GM19467 (cell line): ENCODE measurements at regions not wholly inside any gene's neighbourhood (a gene's known extent, or its start where the extent isn't known, plus 50 kb on each side); places are given as distances from the start of the nearest gene placed in this dataset.
"Not testable (repeated sequence)": the region's sequence is repeated elsewhere in the genome, so short reads cannot be mapped to it uniquely, and the experiment has no call there.

Experiments
- ATAC-seq: cut with Tn5 transposase; IDR thresholded peaks from one replicate; pipeline ENCODE4 v1.9.1; 2021; ENCODE audit warnings: mild to moderate bottlenecking, moderate library complexity; ENCODE audit not compliant: unreplicated experiment

- no peak for ATAC-seq
Measured at GRCh38 chr21:35818597-35818996, 241.7 kb downstream of the SETD4 start.

DNA sequence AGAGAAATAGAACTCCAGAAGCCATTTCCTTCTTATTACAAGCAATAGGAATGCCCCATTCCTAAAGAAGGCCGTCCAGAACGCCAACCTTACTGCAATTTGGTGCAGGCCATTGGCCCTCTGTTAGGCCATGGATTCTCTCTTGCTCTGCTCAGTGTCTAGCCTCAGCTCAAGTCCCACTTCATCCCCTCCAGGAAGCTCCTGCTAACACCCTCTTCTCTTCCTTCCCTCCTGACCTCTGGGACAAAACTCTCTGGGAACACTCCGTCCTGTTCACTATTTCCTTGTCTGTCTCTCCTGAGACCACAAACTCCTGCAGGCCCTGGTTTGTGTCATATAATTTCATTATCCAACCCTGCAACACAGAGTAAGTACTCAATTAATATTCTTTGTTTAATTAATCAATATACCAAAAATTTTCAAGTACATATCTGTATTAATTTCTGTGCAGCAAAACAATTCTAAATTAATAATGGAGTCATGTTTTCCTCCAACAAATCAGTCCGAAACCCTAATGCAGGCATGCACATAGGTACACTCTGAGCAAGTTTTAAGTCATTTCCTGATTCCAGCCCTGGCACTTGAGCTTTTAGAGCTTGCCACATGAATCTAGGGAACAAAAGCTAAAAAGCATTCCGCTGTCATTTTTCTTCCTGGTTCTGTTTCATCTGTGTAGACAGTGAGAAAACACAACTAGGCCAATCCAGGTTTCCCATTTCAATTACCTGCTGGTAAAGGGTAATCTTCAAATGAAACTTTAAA lies 245.3 kb downstream of the SETD4 start:
- no peak for ATAC-seq

GRCh38 chr21:35812679-35813078 lies 247.6 kb downstream of the SETD4 start:
- ATAC-seq: no peak

DNA sequence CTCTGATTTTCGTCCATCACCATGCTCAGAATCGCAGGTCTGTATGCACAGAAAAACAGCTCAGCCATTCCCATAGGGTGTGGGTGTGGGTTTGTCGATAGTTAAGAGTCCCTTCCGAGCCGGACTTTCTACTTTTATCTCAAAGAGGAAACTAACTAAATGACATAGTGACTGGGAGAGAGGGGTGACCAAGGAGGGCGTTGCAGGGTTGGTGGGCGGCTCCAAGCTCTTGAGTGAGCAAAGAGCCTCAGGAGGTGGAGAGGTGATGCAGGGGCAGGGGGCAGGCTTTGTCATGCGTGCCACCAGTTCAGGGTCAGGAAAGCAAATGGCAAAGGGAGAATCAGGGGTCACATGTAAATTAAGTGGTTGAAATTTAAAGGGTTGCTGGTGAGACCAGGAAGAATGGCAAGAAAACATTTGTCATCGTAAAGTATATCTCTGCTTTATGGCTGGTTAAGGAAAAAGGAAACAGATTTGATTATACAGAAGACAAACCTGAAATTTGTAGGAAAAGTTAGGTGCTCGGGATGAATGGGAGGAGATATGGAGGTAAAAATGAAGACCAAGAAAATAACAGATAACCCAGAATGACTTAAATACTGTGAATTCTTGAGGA lies 249.0 kb downstream of the SETD4 start:
- no peak for ATAC-seq

DNA sequence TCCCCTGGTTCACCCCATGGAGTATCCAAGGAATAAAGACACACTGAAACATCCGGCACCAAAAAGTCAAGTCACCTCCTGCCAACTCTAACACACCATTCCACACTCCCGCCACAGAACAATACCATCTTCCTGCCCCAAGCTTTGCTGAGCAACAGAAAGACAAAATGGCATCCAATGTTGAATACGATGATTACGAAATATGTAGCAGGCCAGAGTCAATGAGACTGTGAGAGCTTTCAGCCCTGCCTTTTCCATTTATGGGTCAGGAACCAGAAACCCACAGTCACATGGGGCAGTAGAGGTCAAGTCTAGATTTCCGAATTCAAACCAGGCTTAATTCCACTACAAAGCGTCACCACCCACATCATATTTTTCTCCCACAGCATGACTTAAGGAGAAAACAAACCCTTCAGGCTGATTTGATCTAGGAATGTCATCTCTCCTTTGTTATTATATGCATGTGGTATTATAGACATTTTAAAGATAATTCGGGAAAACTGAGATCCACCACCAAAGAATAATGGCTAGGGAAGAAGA lies 249.8 kb downstream of the SETD4 start:
- ATAC-seq: no peak

DNA sequence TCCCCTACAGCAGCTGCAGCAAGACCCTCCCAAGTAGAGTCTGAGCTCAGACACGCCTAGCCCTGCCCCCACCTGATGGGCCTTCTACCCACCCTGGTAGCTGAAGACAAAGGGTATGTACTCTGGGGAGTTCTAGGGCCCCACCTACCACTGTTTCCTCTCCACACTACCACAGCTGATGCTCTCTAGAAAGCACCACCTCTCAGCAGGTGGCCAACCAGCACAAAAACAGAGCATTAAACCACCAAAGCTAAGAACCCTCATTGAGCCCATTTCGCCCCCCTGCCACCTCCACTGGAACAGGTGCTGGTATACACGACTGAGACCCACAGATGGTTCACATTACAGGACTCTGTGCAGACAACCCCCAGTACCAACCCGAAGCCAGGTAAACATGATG lies 258.9 kb downstream of the SETD4 start:
- ATAC-seq: no peak

DNA sequence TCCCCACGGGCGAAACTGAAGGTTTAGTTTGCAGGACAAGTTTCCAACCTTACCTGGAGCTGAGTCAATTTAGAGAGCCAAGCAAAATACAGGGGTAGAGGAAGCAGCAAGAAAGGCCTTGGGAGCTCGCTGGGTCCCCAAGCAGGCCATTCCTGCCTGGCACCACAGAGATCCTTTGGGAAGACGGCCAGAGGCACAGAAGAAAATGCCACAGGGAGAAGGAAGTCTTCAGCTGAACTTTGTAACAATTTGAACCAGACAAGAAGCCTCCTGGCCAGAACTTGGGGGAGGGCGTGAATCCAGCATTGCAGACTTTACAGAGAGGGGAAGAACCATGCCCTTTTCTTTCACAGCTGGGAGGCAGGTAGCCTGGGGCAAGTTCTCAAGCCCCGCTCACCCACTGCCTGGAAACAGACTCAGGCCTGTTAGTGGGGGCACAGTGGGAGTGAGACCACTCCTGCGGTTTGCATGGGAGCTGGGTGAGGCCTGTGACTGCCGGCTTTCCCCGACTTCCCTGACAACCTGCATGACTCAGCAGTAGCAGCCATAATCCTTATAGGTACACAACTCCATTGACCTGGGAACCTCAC lies 259.4 kb downstream of the SETD4 start:
- not testable (repeated sequence) for ATAC-seq

- no peak for ATAC-seq
Measured at GRCh38 chr21:35796844-35797243, 263.5 kb downstream of the SETD4 start.

- not testable (repeated sequence) for ATAC-seq
Measured at GRCh38 chr21:35794527-35794926, 265.8 kb downstream of the SETD4 start.

- no peak for ATAC-seq
Measured at GRCh38 chr21:35792569-35793305, 267.6 kb downstream of the SETD4 start.

DNA sequence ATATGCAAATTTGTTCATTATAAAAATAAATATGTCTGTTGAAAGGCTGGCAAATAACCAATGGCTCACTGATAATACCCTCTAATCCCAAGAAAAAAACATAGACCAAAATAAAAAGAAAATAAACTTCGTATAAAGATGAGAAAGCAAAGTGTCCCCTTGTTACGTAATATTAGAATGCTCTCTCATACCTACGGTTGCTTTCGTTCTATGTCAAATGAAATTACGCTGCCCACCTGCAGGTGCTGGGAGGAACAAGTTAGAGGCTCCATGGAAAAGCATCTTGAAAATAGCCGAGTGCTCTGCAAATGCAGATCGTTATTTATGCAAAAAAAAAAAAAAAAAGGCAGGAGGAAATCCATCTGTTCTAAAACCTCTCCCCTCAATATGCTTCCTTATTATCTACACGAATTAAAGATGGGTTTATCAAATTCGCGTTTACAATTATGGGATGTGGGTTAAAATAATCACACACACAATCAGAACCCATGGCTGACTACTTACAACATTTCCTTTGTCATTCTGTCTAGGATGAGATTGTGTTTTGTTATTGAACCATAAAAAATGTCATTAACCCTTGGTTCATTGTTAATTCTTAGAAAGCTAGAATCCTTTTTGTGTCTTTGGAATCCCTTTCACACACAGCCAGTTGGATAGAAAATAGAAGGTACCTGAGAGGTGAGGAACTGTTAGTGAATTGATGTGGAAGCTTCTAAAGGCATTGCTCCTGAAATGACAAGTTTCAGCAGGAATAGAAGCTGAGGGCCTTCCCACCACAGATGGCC lies 268.6 kb downstream of the SETD4 start:
- ATAC-seq: no peak

DNA sequence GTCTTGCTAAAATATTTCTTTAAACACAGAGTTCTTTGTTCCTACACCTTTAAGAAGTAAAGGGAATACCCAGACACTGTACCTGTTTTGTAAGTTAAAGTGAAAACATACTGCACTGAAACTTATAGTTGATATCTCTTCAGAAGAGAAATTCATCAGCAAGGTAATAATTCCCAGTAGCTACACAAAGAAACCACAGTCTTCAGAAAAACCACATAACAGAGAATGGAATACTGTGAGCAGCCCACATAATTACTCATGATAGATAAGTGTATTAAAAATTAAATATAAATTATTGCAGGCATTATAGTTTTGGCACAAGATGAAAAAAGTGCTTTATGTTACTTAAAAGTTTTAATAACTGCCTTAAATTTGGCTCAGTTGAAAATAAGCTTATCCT lies 276.6 kb downstream of the SETD4 start:
- ATAC-seq: no peak

DNA sequence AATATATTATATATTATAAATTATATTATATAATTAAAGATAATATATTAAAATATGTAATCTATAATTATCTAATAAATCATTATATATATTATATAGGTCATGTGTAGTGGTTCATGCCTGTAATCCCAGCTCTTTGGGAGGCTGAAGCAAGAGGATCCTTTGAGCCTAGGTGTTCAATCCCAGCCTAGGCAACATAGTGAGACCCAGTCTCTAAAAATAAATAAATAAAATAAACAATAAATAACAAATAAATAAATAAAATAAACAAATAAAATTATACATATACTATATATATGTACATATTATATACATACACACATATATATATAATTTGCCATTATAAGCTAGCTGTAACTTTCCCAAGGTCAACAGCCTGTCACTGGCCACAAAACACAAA lies 277.7 kb downstream of the SETD4 start:
- no peak for ATAC-seq

- no peak for ATAC-seq
Measured at GRCh38 chr21:35780983-35781382, 279.3 kb downstream of the SETD4 start.

GRCh38 chr21:35779690-35780570 lies 280.4 kb downstream of the SETD4 start:
- no peak for ATAC-seq

GRCh38 chr21:35779167-35779566 lies 281.2 kb downstream of the SETD4 start:
- ATAC-seq: no peak

- ATAC-seq: no peak
Measured at GRCh38 chr21:35777081-35777480, 283.2 kb downstream of the SETD4 start.

DNA sequence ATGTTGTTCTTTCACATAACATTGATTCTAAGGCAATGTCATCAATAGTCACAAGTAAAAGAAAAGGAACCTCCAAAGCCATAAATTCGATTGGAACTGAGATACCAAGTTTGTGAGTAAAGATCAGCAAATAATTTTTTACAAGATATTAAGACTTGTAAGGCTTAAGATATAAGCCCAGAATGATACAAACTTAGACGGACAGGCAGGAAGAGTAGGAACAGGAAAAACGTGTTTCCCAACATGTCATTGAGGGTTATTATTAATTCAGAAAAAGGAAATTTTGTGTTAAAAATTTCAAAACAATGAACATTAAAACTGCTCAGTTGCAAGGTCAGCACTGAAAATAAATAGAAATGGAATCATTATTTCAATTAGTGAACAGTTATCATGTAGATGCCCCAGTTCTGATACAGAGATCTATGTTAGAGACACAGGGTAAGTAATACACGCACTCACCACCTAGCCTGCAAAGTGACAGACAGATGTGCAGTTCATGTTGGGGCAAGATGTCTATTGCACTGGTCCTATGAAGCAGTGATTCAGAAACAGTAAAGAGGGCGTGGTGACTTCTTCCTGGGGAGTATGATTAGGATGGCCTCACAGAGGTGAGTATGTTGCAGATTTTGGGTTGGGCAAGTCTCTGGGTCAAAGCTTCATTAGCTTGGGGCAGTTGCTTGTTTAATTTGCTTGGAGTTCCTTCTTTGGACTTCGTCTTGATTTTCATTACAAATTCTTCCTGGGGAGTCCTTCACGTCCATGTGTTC lies 284.4 kb downstream of the SETD4 start:
- ATAC-seq: no peak
